G401 (cell line): ENCODE measurements at regions not wholly inside any gene's neighbourhood (a gene's known extent, or its start where the extent isn't known, plus 50 kb on each side); places are given as distances from the start of the nearest gene placed in this dataset.
"Not testable (repeated sequence)": the region's sequence is repeated elsewhere in the genome, so short reads cannot be mapped to it uniquely, and the experiment has no call there.

Source experiments
- DNase-seq: peaks from one replicate; pipeline ENCODE4 v3.0.0-alpha.2; 2015; ENCODE audit warnings: low spot score
- in situ Hi-C: cut with HindIII; loops from 2 replicates; pipeline ENCODE4 v1.10.0; 2016; ENCODE audit warnings: low sequenced_read_pairs, mixed read lengths

GRCh38 chr10:125605167-125605566 is 77.8 kb downstream of the TEX36 start:
- in situ Hi-C loops = no loop called here
- no peak for DNase-seq

GRCh38 chr10:125602825-125603224 is 80.1 kb downstream of the TEX36 start:
- DNase-seq = no peak
- in situ Hi-C loops = no loop called here

DNA sequence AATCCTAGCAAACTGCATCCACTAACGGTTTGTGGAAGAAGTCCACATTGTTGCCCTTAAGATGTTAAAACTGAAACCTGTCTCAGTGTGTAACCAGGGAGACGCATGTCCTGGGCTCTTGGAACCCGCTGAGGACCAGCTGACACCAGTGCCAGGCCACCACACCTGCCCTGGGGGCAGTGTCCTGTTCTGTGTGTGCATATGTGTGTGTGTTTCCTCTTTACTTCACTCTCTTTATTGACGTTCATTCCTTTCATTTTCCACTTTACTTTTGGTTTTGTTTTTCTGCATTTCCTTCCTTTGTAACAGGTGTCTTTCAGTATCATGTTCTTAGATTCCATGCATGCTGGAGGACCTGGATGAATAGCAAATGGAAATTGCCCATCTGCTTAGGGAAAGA is 83.8 kb downstream of the TEX36 start:
- in situ Hi-C loops = no loop called here
- DNase-seq = no peak

- no peak for DNase-seq
- in situ Hi-C loops = no loop called here
Measured at GRCh38 chr10:125595911-125596310, 87.1 kb downstream of the TEX36 start.

DNA sequence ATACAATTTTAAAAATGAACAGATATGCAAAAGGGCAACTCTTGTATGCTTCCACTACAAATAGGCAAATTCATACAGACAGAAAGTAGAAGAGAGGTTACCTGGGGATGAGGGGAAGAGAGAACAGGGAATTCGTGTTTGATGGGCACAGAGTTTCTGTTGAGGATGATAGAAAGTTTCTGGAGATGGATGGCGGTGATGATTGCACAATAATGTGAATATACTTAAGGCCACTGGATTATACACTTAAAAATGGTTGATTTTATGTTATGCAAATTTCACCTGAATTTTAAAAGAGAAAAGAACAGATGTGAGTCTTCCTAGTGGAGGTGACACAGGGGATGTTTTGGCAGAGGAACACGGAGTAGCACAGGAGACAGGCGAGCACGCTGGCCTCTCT is 89.3 kb downstream of the TEX36 start:
- in situ Hi-C loops = no loop called here
- no peak for DNase-seq

GRCh38 chr10:125592897-125593296 is 90.1 kb downstream of the TEX36 start:
- no peak for DNase-seq
- in situ Hi-C loops = no loop called here

DNA sequence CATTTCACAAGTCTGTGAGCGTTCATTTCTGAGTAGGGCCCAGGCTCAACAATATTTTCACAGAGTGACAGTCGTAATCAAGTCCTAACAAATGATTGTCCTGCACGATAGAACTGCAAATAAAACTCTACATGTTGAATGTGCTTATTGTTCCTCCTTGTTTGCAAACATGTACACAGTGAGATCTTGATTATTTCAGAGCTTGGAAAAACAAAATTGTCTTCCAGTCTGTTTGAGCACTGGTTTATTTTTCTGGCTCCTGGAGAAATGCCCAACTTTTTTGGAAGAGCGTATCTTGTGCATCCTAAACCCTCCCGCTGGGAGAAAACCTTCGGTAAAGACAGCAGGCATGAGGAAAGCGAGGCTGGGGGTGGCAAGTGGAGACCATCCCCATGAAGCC is 91.1 kb downstream of the TEX36 start:
- in situ Hi-C loops = no loop called here
- DNase-seq = no peak

DNA sequence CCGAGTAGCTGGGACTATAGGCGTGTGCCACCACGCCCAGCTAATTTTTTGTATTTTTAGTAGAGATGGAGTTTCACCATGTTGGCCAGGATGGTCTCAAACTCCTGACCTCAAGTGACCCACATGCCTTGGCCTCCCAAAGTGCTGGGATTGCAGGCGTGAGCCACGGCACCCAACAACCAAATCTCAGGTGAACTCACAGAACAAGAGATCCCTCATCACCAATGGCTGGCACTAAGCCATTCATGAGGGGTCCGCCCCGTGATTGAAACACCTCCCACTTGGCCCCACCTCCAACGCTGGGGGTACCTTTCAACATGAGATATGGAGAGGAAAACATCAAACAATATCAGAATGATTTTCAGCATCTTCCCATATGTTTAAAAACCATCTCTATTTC is 94.2 kb downstream of the TEX36 start:
- DNase-seq, in situ Hi-C loops: not testable (repeated sequence)

- in situ Hi-C loops = no loop called here
- DNase-seq = no peak
Measured at GRCh38 chr10:125584954-125585353, 98.0 kb downstream of the TEX36 start.

DNA sequence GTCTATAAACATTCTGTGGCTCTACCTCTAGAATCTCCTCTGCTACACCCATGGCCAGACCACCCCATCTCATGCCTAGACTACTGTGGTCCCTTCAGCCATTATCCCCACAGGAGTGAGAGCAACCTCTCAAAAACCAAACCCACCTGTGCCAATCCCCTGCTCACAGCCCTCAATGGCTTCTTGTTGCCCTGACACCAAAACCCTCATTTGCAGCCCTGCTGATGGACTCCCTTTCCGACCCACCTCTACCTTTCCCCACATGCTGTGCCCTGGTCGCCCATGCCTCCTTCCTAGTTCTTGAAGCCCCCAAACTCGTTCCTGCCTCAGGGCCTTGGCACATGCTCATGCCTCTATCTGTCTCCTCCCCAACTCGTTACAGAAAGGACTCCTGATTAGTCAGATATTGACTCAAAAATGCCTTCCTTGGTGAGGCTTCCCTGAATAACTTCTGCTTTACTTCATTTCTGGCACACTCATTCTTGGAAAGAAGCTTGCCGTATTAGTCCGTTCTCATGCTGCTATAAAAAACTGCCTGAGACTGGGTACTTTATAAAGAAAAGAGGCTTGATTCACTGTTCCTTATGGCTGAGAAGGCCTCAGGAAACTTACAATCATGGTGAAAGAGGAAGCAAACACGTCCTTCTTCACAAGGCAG is 104.2 kb downstream of the TEX36 start:
- DNase-seq = no peak
- in situ Hi-C loops = no loop called here

- in situ Hi-C loops = no loop called here
- no peak for DNase-seq
Measured at GRCh38 chr10:125575843-125576242, 107.1 kb downstream of the TEX36 start.

- DNase-seq = no peak
- in situ Hi-C loops = no loop called here
Measured at GRCh38 chr10:125568156-125568555, 114.8 kb downstream of the TEX36 start.

GRCh38 chr10:125567529-125567928 is 115.4 kb downstream of the TEX36 start:
- no peak for DNase-seq
- in situ Hi-C loops = no loop called here

GRCh38 chr10:125565046-125565445 is 117.9 kb downstream of the TEX36 start:
- no peak for DNase-seq

DNA sequence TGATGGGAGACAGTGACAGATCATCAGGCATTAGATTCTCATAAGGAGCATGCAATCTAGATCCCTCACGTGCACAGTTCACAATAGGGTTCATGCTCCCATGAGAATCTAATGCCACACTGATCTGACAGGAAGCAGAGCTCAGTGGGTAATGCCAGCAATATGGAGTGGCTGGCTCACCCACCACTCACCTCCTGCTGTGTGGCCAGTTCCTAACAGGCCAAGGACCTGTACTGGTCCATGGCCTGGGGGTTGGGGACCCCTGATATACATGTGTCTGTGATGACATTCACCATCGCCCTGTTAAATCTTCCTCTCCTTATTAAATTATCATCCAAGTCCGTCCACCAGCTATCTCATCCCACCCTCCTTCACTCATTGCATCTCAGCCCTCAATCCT is 118.4 kb downstream of the TEX36 start:
- no peak for DNase-seq
- in situ Hi-C loops = no loop called here

More at GRCh38 chr10:125565046-125565445, 117.9 kb downstream of the TEX36 start:
- in situ Hi-C loops = no loop called here

- in situ Hi-C loops = no loop called here
- no peak for DNase-seq
Measured at GRCh38 chr10:125562737-125563136, 120.2 kb downstream of the TEX36 start.

DNA sequence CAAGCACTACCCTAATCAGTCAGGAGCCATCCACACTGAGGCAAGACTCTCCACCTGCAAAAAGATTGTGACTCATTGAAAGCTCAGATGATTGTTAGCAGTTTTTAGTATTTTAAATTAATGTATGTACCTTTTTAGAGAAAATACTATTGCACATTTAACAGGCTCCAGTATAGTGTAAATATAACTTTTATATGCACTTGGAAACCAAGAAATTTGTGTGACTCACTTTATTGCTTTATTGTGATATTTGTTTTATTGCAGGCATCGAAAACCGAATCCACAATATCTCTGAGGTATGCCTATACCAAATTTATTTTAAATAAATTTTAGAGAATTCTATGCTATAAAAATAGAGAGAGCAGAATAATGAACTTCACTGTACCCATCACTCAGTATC is 122.0 kb downstream of the TEX36 start:
- in situ Hi-C loops = no loop called here
- DNase-seq = no peak

DNA sequence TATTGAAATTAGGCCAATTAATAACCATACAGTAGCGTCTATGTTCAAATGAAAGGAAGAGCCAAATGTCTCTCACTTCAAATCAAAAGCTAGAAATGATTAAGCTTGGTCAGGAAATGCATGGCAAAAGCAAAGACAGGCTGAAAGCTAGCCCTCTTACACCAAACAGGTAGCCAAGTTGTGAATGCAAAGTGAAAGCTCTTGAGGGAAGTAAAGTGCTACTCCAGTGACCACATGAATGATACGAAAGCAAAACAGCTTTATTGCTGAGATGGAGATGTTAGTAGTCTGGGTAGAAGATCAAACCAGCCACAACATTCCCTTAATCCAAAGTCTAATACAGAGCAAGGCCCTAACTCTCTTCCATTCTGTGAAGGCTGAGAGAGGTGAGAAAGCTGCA is 123.8 kb downstream of the TEX36 start:
- in situ Hi-C loops = no loop called here
- DNase-seq = no peak

DNA sequence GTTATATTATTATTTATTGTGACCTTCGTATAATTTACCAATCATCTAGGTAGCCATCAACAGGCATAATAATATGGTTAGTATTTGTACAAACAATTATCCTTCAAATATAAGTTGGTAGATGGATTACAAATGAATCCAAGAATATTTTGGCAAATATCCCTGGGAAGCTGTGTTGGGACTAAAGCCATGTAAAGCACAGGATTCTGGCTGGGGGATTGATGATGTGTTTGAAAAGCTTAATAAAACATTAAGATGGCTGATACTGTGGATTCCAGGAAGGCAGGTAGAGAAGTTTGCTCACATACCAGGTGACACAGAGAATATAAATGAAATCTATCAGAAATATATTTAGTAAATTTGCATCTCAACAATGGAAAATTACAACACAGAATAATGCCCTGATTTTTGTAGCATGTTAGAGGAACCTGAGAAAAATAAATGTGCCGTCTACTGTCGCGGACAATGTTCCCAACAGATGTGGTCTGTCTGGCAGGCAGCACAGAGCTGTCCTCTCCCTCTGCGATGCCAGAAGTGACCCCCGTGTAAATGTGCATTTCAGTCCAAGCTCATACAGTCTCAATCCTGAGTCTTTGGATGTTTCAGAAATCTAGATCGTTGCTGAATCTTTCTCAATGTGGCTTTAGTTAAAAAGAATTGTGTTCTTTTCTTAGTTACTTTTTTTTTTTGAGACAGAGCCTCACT is 125.0 kb downstream of the TEX36 start:
- DNase-seq = no peak

DNA sequence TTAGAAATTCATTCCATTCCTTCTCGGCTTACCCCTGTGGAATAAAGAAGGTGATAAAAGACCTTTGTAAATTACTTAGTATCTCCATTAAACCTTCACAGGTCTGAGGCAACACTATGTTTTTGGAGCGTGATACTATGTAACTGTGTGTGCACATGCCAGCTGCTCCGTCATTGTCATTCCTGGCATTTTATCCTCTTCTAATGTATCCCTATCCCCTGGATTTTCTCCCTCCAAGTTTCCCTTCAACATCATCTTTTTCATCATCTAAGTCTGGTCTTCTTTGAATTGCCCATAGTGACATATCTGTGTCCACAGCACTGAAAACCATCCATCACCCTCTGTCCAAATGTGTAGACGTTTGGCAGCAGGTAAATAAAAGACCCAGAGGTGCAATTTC is 125.7 kb downstream of the TEX36 start:
- no peak for DNase-seq
- in situ Hi-C loops = no loop called here

More for the DNA sequence above, 125.0 kb downstream of the TEX36 start:
- in situ Hi-C loops = no loop called here

- no peak for DNase-seq
- in situ Hi-C loops = no loop called here
Measured at GRCh38 chr10:125556882-125557281, 126.1 kb downstream of the TEX36 start.
